Right lobe of liver (tissue), 4 donors: ENCODE measurements at regions not wholly inside any gene's neighbourhood (a gene's known extent, or its start where the extent isn't known, plus 50 kb on each side); places are given as distances from the start of the nearest gene placed in this dataset.

Source experiments
- CTCF ChIP-seq, 4 donors: fragments of 200-600 bp in 3 of 4; fragments of 450-650 bp in 1 of 4; IDR thresholded peaks; one replicate each; pipeline versions ENCODE4 v1.5.1 to v1.8.0; 2016 to 2022; ENCODE audit warnings: antibody characterized with exemption in 4 of 4, mild to moderate bottlenecking in 2 of 4
- POLR2A ChIP-seq: fragments of 450-650 bp; IDR thresholded peaks from one replicate; pipeline ENCODE4 v1.6.1; 2017; ENCODE audit warnings: antibody characterized with exemption, mild to moderate bottlenecking
- donor health status: DM: no; HTN: no; CAD: no.
- donor health status: DM: no; HTN: no; CAD: no.
- donor health status: DM: no; HTN: yes; CAD: no.

- TF ChIP-seq CTCF (IDR thresholded peaks at IDR 0.05): no peak
- TF ChIP-seq POLR2A: no peak
Measured at GRCh38 chr9:90508940-90509339, 133.7 kb downstream of the DIRAS2 start.
